H9 (cell line): ENCODE measurements at regions not wholly inside any gene's neighbourhood (a gene's known extent, or its start where the extent isn't known, plus 50 kb on each side); places are given as distances from the start of the nearest gene placed in this dataset.

ENCODE experiments used
- DNase-seq: peaks from one replicate; pipeline ENCODE4 v3.0.0-alpha.2; 2017
- H2AFZ ChIP-seq: one replicate; pipeline ENCODE4 v1.6.1; 2013; ENCODE audit warnings: mild to moderate bottlenecking, low read length, control low read depth, moderate library complexity
- H2AK5ac ChIP-seq: 2 replicates; pipeline ENCODE4 v1.6.1; 2013; ENCODE audit warnings: low read length, control low read depth, mixed read lengths; ENCODE audit not compliant: insufficient read length
- H2BK120ac ChIP-seq: one replicate; pipeline ENCODE4 v1.6.1; 2013; ENCODE audit warnings: low read depth, mild to moderate bottlenecking, low read length, control low read depth, inconsistent platforms; ENCODE audit not compliant: poor library complexity, severe bottlenecking
- H2BK12ac ChIP-seq: 2 replicates; pipeline ENCODE4 v1.6.1; 2013; ENCODE audit warnings: low read length, control low read depth, mixed read lengths, low read depth; ENCODE audit not compliant: insufficient read length
- H2BK15ac ChIP-seq: 2 replicates; pipeline ENCODE4 v1.6.1; 2013; ENCODE audit warnings: low read depth, low read length, control low read depth
- H2BK20ac ChIP-seq: one replicate; pipeline ENCODE4 v1.6.1; 2013; ENCODE audit warnings: low read depth, mild to moderate bottlenecking, low read length, control low read depth, inconsistent platforms; ENCODE audit not compliant: poor library complexity, severe bottlenecking
- H2BK5ac ChIP-seq: 2 replicates; pipeline ENCODE4 v1.6.1; 2013; ENCODE audit warnings: low read length, control low read depth, mixed read lengths; ENCODE audit not compliant: insufficient read length
- H3K14ac ChIP-seq: 2 replicates; pipeline ENCODE4 v1.6.1; 2013; ENCODE audit warnings: low read length, control low read depth; ENCODE audit not compliant: insufficient read depth
- H3K18ac ChIP-seq: 2 replicates; pipeline ENCODE4 v1.6.1; 2013; ENCODE audit warnings: low read depth, mild to moderate bottlenecking, mixed read lengths, low read length, control low read depth; ENCODE audit not compliant: insufficient read length
- H3K23ac ChIP-seq: 2 replicates; pipeline ENCODE4 v1.6.1; 2013; ENCODE audit warnings: low read length, control low read depth, mixed read lengths, low read depth; ENCODE audit not compliant: insufficient read length
- H3K23me2 ChIP-seq: 2 replicates; pipeline ENCODE4 v1.6.1; 2013; ENCODE audit warnings: low read depth, mild to moderate bottlenecking, mixed read lengths, low read length, control low read depth; ENCODE audit not compliant: insufficient read length, poor library complexity, severe bottlenecking
- H3K27ac ChIP-seq: 2 replicates; pipeline ENCODE4 v1.5.1; 2013; ENCODE audit warnings: low read length, control low read depth, mixed read lengths, low read depth; ENCODE audit not compliant: insufficient read length
- H3K27me3 ChIP-seq: 2 replicates; pipeline ENCODE4 v1.6.1; 2013; ENCODE audit warnings: low read length, control low read depth, inconsistent platforms; ENCODE audit not compliant: insufficient read depth
- H3K4ac ChIP-seq: 2 replicates; pipeline ENCODE4 v1.6.1; 2013; ENCODE audit warnings: low read depth, mild to moderate bottlenecking, control low read depth, inconsistent platforms, low read length, moderate library complexity
- H3K4me1 ChIP-seq: 2 replicates; pipeline ENCODE4 v1.6.1; 2013; ENCODE audit warnings: low read length, control low read depth, inconsistent platforms; ENCODE audit not compliant: insufficient read depth
- H3K4me2 ChIP-seq: 2 replicates; pipeline ENCODE4 v1.6.1; 2013; ENCODE audit warnings: low read length, control low read depth, mixed read lengths; ENCODE audit not compliant: insufficient read length, insufficient read depth
- H3K56ac ChIP-seq: 2 replicates; pipeline ENCODE4 v1.6.1; 2013; ENCODE audit warnings: low read depth, mild to moderate bottlenecking, mixed read lengths, low read length, control low read depth; ENCODE audit not compliant: insufficient read length
- H3K79me1 ChIP-seq: 2 replicates; pipeline ENCODE4 v1.6.1; 2013; ENCODE audit warnings: low read depth, mild to moderate bottlenecking, moderate library complexity, low read length, control low read depth, inconsistent platforms; ENCODE audit not compliant: insufficient read depth, poor library complexity, severe bottlenecking
- H3K79me2 ChIP-seq: 2 replicates; pipeline ENCODE4 v1.6.1; 2013; ENCODE audit warnings: low read length, control low read depth, inconsistent platforms; ENCODE audit not compliant: insufficient read depth
- H3K9ac ChIP-seq: 2 replicates; pipeline ENCODE4 v1.6.1; 2013; ENCODE audit warnings: low read length, control low read depth, mixed read lengths; ENCODE audit not compliant: insufficient read length; ENCODE audit errors: extremely low read depth
- H3K9me3 ChIP-seq: one replicate; pipeline ENCODE4 v1.6.1; 2013; ENCODE audit warnings: low read depth, low read length, inconsistent platforms; ENCODE audit not compliant: control insufficient read depth
- H3T11ph ChIP-seq: one replicate; pipeline ENCODE4 v1.6.1; 2013; ENCODE audit warnings: mild to moderate bottlenecking, low read length, control low read depth, inconsistent platforms
- H4K20me1 ChIP-seq: one replicate; pipeline ENCODE4 v1.6.1; 2013; ENCODE audit not compliant: control insufficient read depth, insufficient read length, insufficient read depth
- H4K5ac ChIP-seq: 2 replicates; pipeline ENCODE4 v1.6.1; 2013; ENCODE audit warnings: low read depth, mild to moderate bottlenecking, mixed read lengths, low read length, control low read depth; ENCODE audit not compliant: insufficient read length
- H4K8ac ChIP-seq: replicated peaks from 2 replicates; pipeline ENCODE4 v1.6.1; 2013; ENCODE audit warnings: low read length, control low read depth, mixed read lengths, low read depth; ENCODE audit not compliant: insufficient read length
- H4K91ac ChIP-seq: 2 replicates; pipeline ENCODE4 v1.6.1; 2013; ENCODE audit warnings: low read depth, mild to moderate bottlenecking, moderate library complexity, mixed read lengths, low read length, control low read depth; ENCODE audit not compliant: insufficient read length
- H3K27ac Mint-ChIP-seq, 3 experiments: 2 replicates in 2 of 3; 3 replicates in 1 of 3; pipeline ENCODE4 v1.8.0; 2020 to 2021; ENCODE audit warnings: mixed read lengths in 3 of 3, mild to moderate bottlenecking in 1 of 3, moderate library complexity in 1 of 3
- H3K27me3 Mint-ChIP-seq: 2 replicates; pipeline ENCODE4 v1.8.0; 2021; ENCODE audit warnings: low read depth, mild to moderate bottlenecking, moderate library complexity, mixed read lengths
- H3K36me3 Mint-ChIP-seq, 3 experiments: 2 replicates in 2 of 3; 3 replicates in 1 of 3; pipeline ENCODE4 v1.8.0; 2020 to 2021; ENCODE audit warnings: low read depth in 3 of 3, mixed read lengths in 3 of 3; ENCODE audit not compliant: insufficient read depth in 1 of 3
- H3K4me1 Mint-ChIP-seq, 2 experiments: 2 replicates each; pipeline ENCODE4 v1.8.0; 2020; ENCODE audit warnings: mixed read lengths in 2 of 2
- H3K4me3 Mint-ChIP-seq, 2 experiments: 2 replicates in 1 of 2; 3 replicates in 1 of 2; pipeline ENCODE4 v1.8.0; 2020 to 2021; ENCODE audit warnings: mild to moderate bottlenecking in 2 of 2, mixed read lengths in 2 of 2, moderate library complexity in 1 of 2
- H3K9me3 Mint-ChIP-seq, 2 experiments: 2 replicates in 1 of 2; 3 replicates in 1 of 2; pipeline ENCODE4 v1.8.0; 2020; ENCODE audit warnings: mild to moderate bottlenecking in 2 of 2, mixed read lengths in 2 of 2, moderate library complexity in 1 of 2
- CTCF ChIP-seq: fragments of 200-600 bp; sonication (generic); conservative IDR thresholded peaks from 3 replicates; pipeline ENCODE4 v1.8.0; 2021; ENCODE audit warnings: antibody characterized with exemption, mild to moderate bottlenecking
- WGBS: extraction: QIAGEN DNeasy Blood & Tissue Kit; methylation state at CpG from one replicate; pipeline ENCODE4 v1.1.7; 2013; ENCODE audit warnings: missing lambda C conversion rate, low lambda C conversion rate, mixed read lengths; ENCODE audit not compliant: insufficient read length; ENCODE audit errors: extremely low coverage; 5-methylcytosine and 5-hydroxymethylcytosine counted together

GRCh38 chr6:139540276-139540675 lies 165.8 kb upstream of the CITED2 start:
- WGBS: no CpG with 5 or more reads among the region's 5 CpGs
- DNase-seq: no peak
- Histone ChIP-seq H2BK20ac (no peak overlapping the region), H2AFZ (no peak overlapping the region), H2BK5ac (no peak overlapping the region), H3K23ac (no peak overlapping the region), H3K4ac (no peak overlapping the region), H3K79me2 (no peaks in the 10 kb centered on the region), H3K18ac (no peak overlapping the region), H3K4me2 (no peak overlapping the region), H3T11ph (no peak overlapping the region), H4K5ac (no peak overlapping the region), H3K4me1 (no peaks in the 10 kb centered on the region; the same call in 1 of the 2 replicates), H3K23me2 (no peaks in the 10 kb centered on the region), H3K9me3 (no peaks in the 10 kb centered on the region), H3K27ac (no peak overlapping the region), H3K79me1 (no peaks in the 10 kb centered on the region), H3K27me3 (no peaks in the 10 kb centered on the region), H2BK120ac (no peak overlapping the region), H4K91ac (no peak overlapping the region), H4K8ac (no peak overlapping the region), H3K14ac (no peak overlapping the region), H2AK5ac (no peak overlapping the region), H4K20me1 (no peaks in the 10 kb centered on the region), H3K56ac (no peak overlapping the region), H2BK12ac (no peak overlapping the region), H3K9ac (no peak overlapping the region), H2BK15ac (no peak overlapping the region)
- H3K27me3 Mint-ChIP-seq: no peaks in the 10 kb centered on the region
- H3K36me3 Mint-ChIP-seq: no peaks in the 10 kb centered on the region
- peak overlapping the region in 1 of 3 experiments; percentile 26; a peak in 1 of 7 replicates for H3K27ac Mint-ChIP-seq
- no peaks in the 10 kb centered on the region for H3K9me3 Mint-ChIP-seq
- peaks cover 19 to 31% of the 10 kb centered on the region in 2 experiments for H3K4me1 Mint-ChIP-seq
- H3K4me3 Mint-ChIP-seq: no peak overlapping the region
- no peak for TF ChIP-seq CTCF
